Ovary (tissue), 7 donors: ENCODE measurements at regions not wholly inside any gene's neighbourhood (a gene's known extent, or its start where the extent isn't known, plus 50 kb on each side); places are given as distances from the start of the nearest gene placed in this dataset.

Experiments
- DNase-seq, 5 donors: peaks; one replicate each; pipeline ENCODE4 v3.0.0-alpha.2; 2019 to 2020
- H3K27ac ChIP-seq, 2 donors: fragments of 200-600 bp; one replicate each; pipeline versions ENCODE4 v1.5.1 to v1.8.0; 2019 to 2022
- H3K27me3 ChIP-seq: fragments of 200-600 bp; one replicate; pipeline ENCODE4 v1.8.0; 2022
- H3K36me3 ChIP-seq: fragments of 200-600 bp; sonication (generic); one replicate; pipeline ENCODE4 v1.5.1; 2019
- H3K4me1 ChIP-seq: one replicate; pipeline ENCODE4 v1.8.1; 2013; ENCODE audit warnings: mild to moderate bottlenecking, moderate library complexity; ENCODE audit not compliant: insufficient read depth
- H3K4me3 ChIP-seq: fragments of 200-600 bp; sonication (generic); one replicate; pipeline ENCODE4 v1.5.1; 2017
- H3K9me3 ChIP-seq, 2 donors: fragments of 200-600 bp in 1 of 2; sonication (generic) in 1 of 2; one replicate each; pipeline versions ENCODE4 v1.5.1 to v1.8.1; 2013 to 2019; ENCODE audit warnings: mild to moderate bottlenecking in 1 of 2, moderate library complexity in 1 of 2
- EP300 ChIP-seq: sonication (generic); formaldehyde crosslinking; IDR thresholded peaks from one replicate; pipeline ENCODE4 v1.6.1; 2017; ENCODE audit warnings: antibody characterized with exemption
- POLR2A ChIP-seq: fragments of 450-650 bp; IDR thresholded peaks from one replicate; pipeline ENCODE4 v1.6.1; 2017; ENCODE audit warnings: antibody characterized with exemption, mild to moderate bottlenecking, moderate library complexity
- WGBS, 3 donors: extraction: QIAGEN DNeasy Blood & Tissue Kit in 1 of 3; methylation state at CpG; one replicate each; pipeline versions ENCODE4 v1.1.5 to v1.1.7; 2013 to 2017; 5-methylcytosine and 5-hydroxymethylcytosine counted together
- intact Hi-C, 4 donors: fragments of 100-400 bp; cut with DNase I; formaldehyde crosslinking; loops; one replicate each; pipeline versions ENCODE4 v1.11.0 to v1.15.1; 2022 to 2023
- TF ChIP-seq, protein P1 (sequence below), 3 donors: fragments of 450-650 bp in 2 of 3; fragments of 200-600 bp in 1 of 3; IDR thresholded peaks; one replicate each; pipeline versions ENCODE4 v1.5.1 to v1.8.0; 2016 to 2022; ENCODE audit warnings: antibody characterized with exemption in 3 of 3, mild to moderate bottlenecking in 1 of 3
- donor health status: DM: no; HTN: no; CAD: no; lungs with moderate emphysema.
- donor health status: DM: no; HTN: no; CAD: no.
- donor health status: Bipolar disorder and iron deficiency.
- donor health status: DM: no; HTN: no; CAD: no.
- donor health status: DM: yes; HTN: yes; CAD: no.

DNA sequence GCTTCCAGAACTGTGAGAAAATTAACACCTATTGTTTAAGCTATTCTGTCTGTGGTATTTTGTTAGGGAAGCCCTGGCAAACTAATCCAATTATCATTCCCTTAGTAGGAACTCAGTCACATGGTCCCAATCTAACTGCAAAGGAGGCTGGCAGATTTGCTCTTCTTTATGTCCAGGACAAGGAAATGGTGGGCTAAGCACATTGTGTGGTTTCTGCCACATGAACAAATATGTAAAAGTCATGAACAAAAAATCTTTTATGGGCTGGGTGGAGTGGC is 278.6 kb upstream of the RPL38 start:
- H3K4me3 ChIP-seq: no peak overlapping the region
- no peaks in the 10 kb centered on the region for H3K4me1 ChIP-seq
- DNase-seq: no peak
- TF ChIP-seq EP300 (no peak), POLR2A (no peak)
- TF ChIP-seq, protein P1, sequence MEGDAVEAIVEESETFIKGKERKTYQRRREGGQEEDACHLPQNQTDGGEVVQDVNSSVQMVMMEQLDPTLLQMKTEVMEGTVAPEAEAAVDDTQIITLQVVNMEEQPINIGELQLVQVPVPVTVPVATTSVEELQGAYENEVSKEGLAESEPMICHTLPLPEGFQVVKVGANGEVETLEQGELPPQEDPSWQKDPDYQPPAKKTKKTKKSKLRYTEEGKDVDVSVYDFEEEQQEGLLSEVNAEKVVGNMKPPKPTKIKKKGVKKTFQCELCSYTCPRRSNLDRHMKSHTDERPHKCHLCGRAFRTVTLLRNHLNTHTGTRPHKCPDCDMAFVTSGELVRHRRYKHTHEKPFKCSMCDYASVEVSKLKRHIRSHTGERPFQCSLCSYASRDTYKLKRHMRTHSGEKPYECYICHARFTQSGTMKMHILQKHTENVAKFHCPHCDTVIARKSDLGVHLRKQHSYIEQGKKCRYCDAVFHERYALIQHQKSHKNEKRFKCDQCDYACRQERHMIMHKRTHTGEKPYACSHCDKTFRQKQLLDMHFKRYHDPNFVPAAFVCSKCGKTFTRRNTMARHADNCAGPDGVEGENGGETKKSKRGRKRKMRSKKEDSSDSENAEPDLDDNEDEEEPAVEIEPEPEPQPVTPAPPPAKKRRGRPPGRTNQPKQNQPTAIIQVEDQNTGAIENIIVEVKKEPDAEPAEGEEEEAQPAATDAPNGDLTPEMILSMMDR (IDR thresholded peaks at IDR 0.05): no peak
- intact Hi-C loops: no loop called here
- H3K36me3 ChIP-seq: no peaks in the 10 kb centered on the region
- H3K27me3 ChIP-seq: no peaks in the 10 kb centered on the region
- no peaks in the 10 kb centered on the region for H3K9me3 ChIP-seq
- H3K27ac ChIP-seq: no peak overlapping the region

DNA sequence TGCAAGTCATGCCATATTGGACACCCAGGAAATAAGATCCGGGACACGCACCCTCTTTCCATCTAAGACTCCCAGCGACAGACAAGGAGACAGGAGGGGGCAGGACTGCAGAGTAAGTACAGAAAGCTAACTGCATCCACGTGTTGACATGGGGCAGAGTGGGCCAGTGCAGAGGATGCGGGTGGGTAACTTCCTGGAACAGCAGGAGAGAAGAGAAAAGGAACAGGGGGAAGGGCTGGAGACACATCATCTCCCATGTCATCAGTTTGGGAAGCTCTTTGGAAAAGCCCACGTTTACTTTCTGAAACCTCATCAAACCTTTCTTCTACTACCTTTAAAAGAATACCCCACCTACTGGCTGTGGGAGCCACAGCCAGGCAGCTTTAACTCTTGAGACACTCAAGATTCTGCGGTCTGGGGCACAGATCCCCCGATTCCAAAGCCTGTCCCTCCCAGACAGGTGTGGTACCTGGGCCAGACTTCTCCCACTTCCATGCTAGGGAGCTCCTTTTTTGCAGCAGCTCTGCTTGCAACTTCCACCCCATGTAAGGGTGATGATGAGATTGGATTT is 273.5 kb upstream of the RPL38 start:
- H3K4me1 ChIP-seq: no peaks in the 10 kb centered on the region
- no peaks in the 10 kb centered on the region for H3K36me3 ChIP-seq
- H3K9me3 ChIP-seq: no peaks in the 10 kb centered on the region
- no peak overlapping the region for H3K4me3 ChIP-seq
- no peak for DNase-seq
- no peak overlapping the region for H3K27ac ChIP-seq
- H3K27me3 ChIP-seq: no peaks in the 10 kb centered on the region
- TF ChIP-seq, protein P1 (IDR thresholded peaks at IDR 0.05): no peak
- TF ChIP-seq POLR2A (no peak), EP300 (no peak)
- WGBS, 3 donors: 42 to 48% (median 44%) methylated on average over 8 of the region's 8 CpGs
- intact Hi-C loops: no loop called here

DNA sequence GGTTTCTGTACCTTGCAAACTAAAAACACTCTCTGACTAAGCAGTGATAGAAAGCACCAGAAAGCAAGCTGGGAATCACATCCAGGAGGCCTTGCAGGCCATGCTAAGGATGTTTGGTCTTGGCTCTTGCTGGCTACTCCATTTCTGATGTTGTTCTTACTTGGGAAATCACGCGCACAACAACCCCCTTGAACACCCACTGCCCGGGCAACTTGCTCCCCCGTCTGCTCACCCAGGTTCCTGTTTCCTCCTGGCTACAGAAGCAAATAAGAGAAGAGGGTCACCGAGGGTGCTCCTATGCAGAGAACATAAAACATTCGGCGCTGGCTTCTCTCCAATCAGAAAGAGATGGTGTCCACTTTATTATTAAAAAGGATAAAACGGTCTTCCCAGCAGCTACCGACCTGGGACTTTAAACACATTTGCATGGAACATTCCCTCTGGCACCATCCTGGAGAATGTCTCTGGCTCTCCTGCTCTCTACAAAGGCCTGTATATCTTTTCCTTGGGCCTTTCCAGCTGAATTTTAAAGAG is 271.2 kb upstream of the RPL38 start:
- Histone ChIP-seq H3K9me3 (no peaks in the 10 kb centered on the region), H3K27ac (no peak overlapping the region), H3K4me3 (no peak overlapping the region), H3K36me3 (no peaks in the 10 kb centered on the region), H3K27me3 (no peaks in the 10 kb centered on the region), H3K4me1 (no peaks in the 10 kb centered on the region)
- DNase-seq: no peak
- WGBS, 3 donors: 82 to 85% (median 84%) methylated on average over 9 of the region's 9 CpGs
- TF ChIP-seq, protein P1 (IDR thresholded peaks at IDR 0.05): no peak
- TF ChIP-seq POLR2A: no peak
- no peak for TF ChIP-seq EP300
- intact Hi-C loops: no loop called here

DNA sequence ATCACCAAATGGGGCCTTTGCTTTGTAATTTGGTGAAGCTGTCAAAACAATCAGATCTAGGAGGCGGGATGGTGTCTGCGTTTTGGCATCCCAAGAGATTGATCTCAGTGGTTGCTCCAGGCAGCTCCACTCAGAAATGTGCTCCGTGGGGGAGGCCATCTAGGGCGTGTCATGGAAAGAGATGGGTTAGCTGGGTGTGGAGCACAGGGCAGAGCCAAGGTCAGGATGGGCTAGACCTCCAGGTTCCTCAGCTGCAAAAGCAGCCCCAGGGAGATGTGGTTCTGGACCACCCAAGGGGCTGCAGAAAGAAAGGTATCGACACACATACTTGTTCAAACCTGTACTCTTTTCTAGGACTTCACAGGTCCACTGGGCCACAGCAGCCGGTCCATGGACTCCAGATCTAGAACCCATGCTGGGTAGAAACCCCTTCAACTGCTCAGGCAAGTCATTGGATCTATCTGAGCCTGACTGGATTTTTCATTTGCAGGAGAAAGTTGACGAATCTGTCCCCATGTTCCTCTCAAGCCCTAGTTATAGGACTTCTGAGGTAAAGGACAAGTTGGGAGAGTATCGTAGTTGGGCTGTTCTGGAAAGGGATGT is 270.2 kb upstream of the RPL38 start:
- Histone ChIP-seq H3K4me1 (no peaks in the 10 kb centered on the region), H3K9me3 (no peaks in the 10 kb centered on the region), H3K27me3 (no peaks in the 10 kb centered on the region), H3K36me3 (no peaks in the 10 kb centered on the region), H3K4me3 (no peak overlapping the region), H3K27ac (no peak overlapping the region)
- DNase-seq: no peak
- intact Hi-C loops: no loop called here
- WGBS, 3 donors: 86 to 89% (median 88%) methylated on average over 8 of the region's 8 CpGs
- TF ChIP-seq EP300 (no peak), POLR2A (no peak)
- TF ChIP-seq, protein P1 (IDR thresholded peaks at IDR 0.05): no peak
